ENCODE measurements at regions not wholly inside any gene's neighbourhood (a gene's known extent, or its start where the extent isn't known, plus 50 kb on each side); places are given as distances from the start of the nearest gene placed in this dataset.

GRCh38 chr7:22574754-22575520, 74.9 kb upstream of the STEAP1B start:
- H3K4me1 Mint-ChIP-seq (ENCODE audit: low read depth), result peaks cover 49% of the 10 kb centered on the region
- DNase-seq (ENCODE audit: low spot score), result no peak
- H3K36me3 Mint-ChIP-seq (ENCODE audit: low read depth), result no peaks in the 10 kb centered on the region
- H3K27ac Mint-ChIP-seq (ENCODE audit: unreplicated experiment), result no peak overlapping the region
- peaks cover 3% of the 10 kb centered on the region for H3K9me3 Mint-ChIP-seq (ENCODE audit: low read depth)
- H3K4me3 Mint-ChIP-seq (ENCODE audit: unreplicated experiment), result no peak overlapping the region
- no peak for TF ChIP-seq CTCF (IDR thresholded peaks at IDR 0.05)
- peaks cover 3% of the 10 kb centered on the region for H3K27me3 Mint-ChIP-seq (ENCODE audit: low read depth)

GRCh38 chr7:22572937-22573336, 72.9 kb upstream of the STEAP1B start:
- no peak overlapping the region for H3K4me3 Mint-ChIP-seq (ENCODE audit: unreplicated experiment)
- no peak for TF ChIP-seq CTCF (IDR thresholded peaks at IDR 0.05)
- no peaks in the 10 kb centered on the region for H3K36me3 Mint-ChIP-seq (ENCODE audit: low read depth)
- H3K9me3 Mint-ChIP-seq (ENCODE audit: low read depth), result no peaks in the 10 kb centered on the region
- H3K27ac Mint-ChIP-seq (ENCODE audit: unreplicated experiment), result no peak overlapping the region
- no peak for DNase-seq (ENCODE audit: low spot score)
- H3K27me3 Mint-ChIP-seq (ENCODE audit: low read depth), result peaks cover 3% of the 10 kb centered on the region
- peaks cover 43% of the 10 kb centered on the region for H3K4me1 Mint-ChIP-seq (ENCODE audit: low read depth)

GRCh38 chr7:22572292-22572691, 72.3 kb upstream of the STEAP1B start:
- no peak for DNase-seq (ENCODE audit: low spot score)
- H3K36me3 Mint-ChIP-seq (ENCODE audit: low read depth), result peaks cover 2% of the 10 kb centered on the region
- H3K9me3 Mint-ChIP-seq (ENCODE audit: low read depth), result no peaks in the 10 kb centered on the region
- no peak for TF ChIP-seq CTCF (IDR thresholded peaks at IDR 0.05)
- no peak overlapping the region for H3K27ac Mint-ChIP-seq (ENCODE audit: unreplicated experiment)
- no peak overlapping the region for H3K4me3 Mint-ChIP-seq (ENCODE audit: unreplicated experiment)
- H3K4me1 Mint-ChIP-seq (ENCODE audit: low read depth), result peaks cover 38% of the 10 kb centered on the region
- peaks cover 3% of the 10 kb centered on the region for H3K27me3 Mint-ChIP-seq (ENCODE audit: low read depth)

- DNase-seq (ENCODE audit: low spot score), result no peak
- no peak for TF ChIP-seq CTCF (IDR thresholded peaks at IDR 0.05)
- no peak overlapping the region for H3K4me3 Mint-ChIP-seq (ENCODE audit: unreplicated experiment)
- H3K9me3 Mint-ChIP-seq (ENCODE audit: low read depth), result no peaks in the 10 kb centered on the region
- no peak overlapping the region for H3K27ac Mint-ChIP-seq (ENCODE audit: unreplicated experiment)
- peaks cover 3% of the 10 kb centered on the region for H3K27me3 Mint-ChIP-seq (ENCODE audit: low read depth)
- peaks cover 33% of the 10 kb centered on the region for H3K4me1 Mint-ChIP-seq (ENCODE audit: low read depth)
- H3K36me3 Mint-ChIP-seq (ENCODE audit: low read depth), result peaks cover 2% of the 10 kb centered on the region
Observed at GRCh38 chr7:22571766-22572165, 71.8 kb upstream of the STEAP1B start.

- DNase-seq (ENCODE audit: low spot score), result no peak
- H3K4me1 Mint-ChIP-seq (ENCODE audit: low read depth), result peaks cover 33% of the 10 kb centered on the region
- H3K27me3 Mint-ChIP-seq (ENCODE audit: low read depth), result peaks cover 3% of the 10 kb centered on the region
- H3K27ac Mint-ChIP-seq (ENCODE audit: unreplicated experiment), result no peak overlapping the region
- no peak for TF ChIP-seq CTCF (IDR thresholded peaks at IDR 0.05)
- H3K4me3 Mint-ChIP-seq (ENCODE audit: unreplicated experiment), result no peak overlapping the region
- no peaks in the 10 kb centered on the region for H3K9me3 Mint-ChIP-seq (ENCODE audit: low read depth)
- peaks cover 2% of the 10 kb centered on the region for H3K36me3 Mint-ChIP-seq (ENCODE audit: low read depth)
Observed at GRCh38 chr7:22569586-22570321, 69.8 kb upstream of the STEAP1B start.

Measured in chondrocyte (in vitro differentiated cells).